ENCODE measurements at regions not wholly inside any gene's neighbourhood (a gene's known extent, or its start where the extent isn't known, plus 50 kb on each side); places are given as distances from the start of the nearest gene placed in this dataset.

- TF ChIP-seq CTCF (IDR thresholded peaks at IDR 0.05) (no peak), EP300 (IDR thresholded peaks at IDR 0.05) (no peak), POLR2AphosphoS5 (IDR thresholded peaks at IDR 0.05) (no peak)
These were observed 984.3 kb upstream of the TYRP1 start for GRCh38 chr9:11708899-11709298.

Data from gastroesophageal sphincter (tissue), 3 donors.